HG02884 (cell line): ENCODE measurements at regions not wholly inside any gene's neighbourhood (a gene's known extent, or its start where the extent isn't known, plus 50 kb on each side); places are given as distances from the start of the nearest gene placed in this dataset.
"Not testable (repeated sequence)": the region's sequence is repeated elsewhere in the genome, so short reads cannot be mapped to it uniquely, and the experiment has no call there.

ENCODE experiments used
- ATAC-seq: cut with Tn5 transposase; IDR thresholded peaks from one replicate; pipeline ENCODE4 v1.9.1; 2021; ENCODE audit warnings: mild to moderate bottlenecking, moderate library complexity; ENCODE audit not compliant: unreplicated experiment

GRCh38 chr2:122523981-122524380, 768.5 kb downstream of the TSN start:
- no peak for ATAC-seq

- no peak for ATAC-seq
Observed at GRCh38 chr2:122525336-122525735, 769.9 kb downstream of the TSN start.

- ATAC-seq, result no peak
Observed at GRCh38 chr2:122528061-122528460, 772.6 kb downstream of the TSN start.

- no peak for ATAC-seq
Observed at GRCh38 chr2:122528958-122529705, 773.7 kb downstream of the TSN start.

- no peak for ATAC-seq
Observed at GRCh38 chr2:122530814-122531213, 775.4 kb downstream of the TSN start.

GRCh38 chr2:122531290-122532071, 776.0 kb downstream of the TSN start:
- ATAC-seq, result no peak

- no peak for ATAC-seq
Observed at GRCh38 chr2:122532072-122532344, 776.6 kb downstream of the TSN start.

GRCh38 chr2:122532481-122532880, 777.0 kb downstream of the TSN start:
- no peak for ATAC-seq

- ATAC-seq, result no peak
Observed at GRCh38 chr2:122535960-122536505, 780.6 kb downstream of the TSN start.

GRCh38 chr2:122539311-122539710, 783.9 kb downstream of the TSN start:
- no peak for ATAC-seq

GRCh38 chr2:122539920-122540319, 784.5 kb downstream of the TSN start:
- no peak for ATAC-seq

GRCh38 chr2:122542236-122542635, 786.8 kb downstream of the TSN start:
- no peak for ATAC-seq

GRCh38 chr2:122542646-122543045, 787.2 kb downstream of the TSN start:
- no peak for ATAC-seq

- ATAC-seq, result no peak
Observed at GRCh38 chr2:122543815-122544214, 788.4 kb downstream of the TSN start.

GRCh38 chr2:122545821-122546220, 790.4 kb downstream of the TSN start:
- ATAC-seq, result no peak

GRCh38 chr2:122562775-122563174, 807.3 kb downstream of the TSN start:
- ATAC-seq, result no peak

GRCh38 chr2:122563781-122564180, 808.3 kb downstream of the TSN start:
- ATAC-seq, result no peak

GRCh38 chr2:122564843-122565242, 809.4 kb downstream of the TSN start:
- no peak for ATAC-seq

- no peak for ATAC-seq
Observed at GRCh38 chr2:122565364-122565763, 809.9 kb downstream of the TSN start.

GRCh38 chr2:122570641-122571040, 815.2 kb downstream of the TSN start:
- no peak for ATAC-seq

- ATAC-seq, result not testable (repeated sequence)
Observed at GRCh38 chr2:122571471-122571870, 816.0 kb downstream of the TSN start.

- no peak for ATAC-seq
Observed at GRCh38 chr2:122575076-122575475, 819.6 kb downstream of the TSN start.
